SK-N-SH treated with all-trans-retinoic acid at 6 μM for 48 hours (cell line): ENCODE measurements at regions not wholly inside any gene's neighbourhood (a gene's known extent, or its start where the extent isn't known, plus 50 kb on each side); places are given as distances from the start of the nearest gene placed in this dataset.
"Not testable (repeated sequence)": the region's sequence is repeated elsewhere in the genome, so short reads cannot be mapped to it uniquely, and the experiment has no call there.

Experiments used
- ARNTL ChIP-seq: fragments of 450-650 bp; formaldehyde crosslinking; IDR thresholded peaks from 2 replicates; pipeline ENCODE4 v1.5.0; 2020; ENCODE audit warnings: low read depth, mild to moderate bottlenecking, moderate library complexity, borderline replicate concordance
- BACH2 ChIP-seq: fragments of 250-450 bp; sonication (Bioruptor Pico); IDR thresholded peaks from 2 replicates; pipeline ENCODE4 v1.9.0; 2021; ENCODE audit warnings: mild to moderate bottlenecking, borderline replicate concordance
- CSDC2 ChIP-seq: fragments of 250-450 bp; sonication (Bioruptor Pico); IDR thresholded peaks from 2 replicates; pipeline ENCODE4 v1.5.0; 2020; ENCODE audit warnings: mild to moderate bottlenecking, moderate library complexity
- GLIS3 ChIP-seq: fragments of 250-450 bp; sonication (Bioruptor Pico); IDR thresholded peaks from 2 replicates; pipeline ENCODE4 v1.5.0; 2020; ENCODE audit warnings: mild to moderate bottlenecking, moderate library complexity
- PATZ1 ChIP-seq: fragments of 250-450 bp; sonication (Bioruptor Pico); IDR thresholded peaks from 2 replicates; pipeline ENCODE4 v1.8.0; 2020; ENCODE audit warnings: mild to moderate bottlenecking, moderate library complexity, borderline replicate concordance
- RARB ChIP-seq: fragments of 250-450 bp; sonication (Bioruptor Pico); IDR thresholded peaks from 2 replicates; pipeline ENCODE4 v1.8.0; 2021; ENCODE audit warnings: mild to moderate bottlenecking, moderate library complexity
- ZC3H10 ChIP-seq: fragments of 250-450 bp; sonication (Bioruptor Pico); IDR thresholded peaks from 2 replicates; pipeline ENCODE4 v1.5.1; 2021; ENCODE audit warnings: mild to moderate bottlenecking, moderate library complexity
- ZFP3 ChIP-seq: fragments of 250-450 bp; sonication (Bioruptor Pico); IDR thresholded peaks from 2 replicates; pipeline ENCODE4 v1.5.0; 2020; ENCODE audit warnings: mild to moderate bottlenecking, moderate library complexity
- ZFP30 ChIP-seq: fragments of 450-650 bp; formaldehyde crosslinking; IDR thresholded peaks from 2 replicates; pipeline ENCODE4 v1.5.0; 2022; ENCODE audit warnings: mild to moderate bottlenecking, moderate library complexity
- ZNF565 ChIP-seq: fragments of 450-650 bp; formaldehyde crosslinking; conservative IDR thresholded peaks from 2 replicates; pipeline ENCODE4 v1.5.0; 2020; ENCODE audit warnings: low read depth, mild to moderate bottlenecking, moderate library complexity
- ZNF8 ChIP-seq: fragments of 450-650 bp; formaldehyde crosslinking; IDR thresholded peaks from 2 replicates; pipeline ENCODE4 v1.5.0; 2020; ENCODE audit warnings: mild to moderate bottlenecking, moderate library complexity
- TF ChIP-seq, protein P1 (sequence below): fragments of 250-450 bp; sonication (Bioruptor Pico); IDR thresholded peaks from 2 replicates; pipeline ENCODE4 v1.5.0; 2020; ENCODE audit warnings: mild to moderate bottlenecking, moderate library complexity

GRCh38 chr16:21520134-21521047 is 79.0 kb upstream of the METTL9 start:
- TF ChIP-seq ZC3H10, result 0 out of 2 replicates have a peak, but pooled peaks have one; percentile 28
- TF ChIP-seq, protein P1, sequence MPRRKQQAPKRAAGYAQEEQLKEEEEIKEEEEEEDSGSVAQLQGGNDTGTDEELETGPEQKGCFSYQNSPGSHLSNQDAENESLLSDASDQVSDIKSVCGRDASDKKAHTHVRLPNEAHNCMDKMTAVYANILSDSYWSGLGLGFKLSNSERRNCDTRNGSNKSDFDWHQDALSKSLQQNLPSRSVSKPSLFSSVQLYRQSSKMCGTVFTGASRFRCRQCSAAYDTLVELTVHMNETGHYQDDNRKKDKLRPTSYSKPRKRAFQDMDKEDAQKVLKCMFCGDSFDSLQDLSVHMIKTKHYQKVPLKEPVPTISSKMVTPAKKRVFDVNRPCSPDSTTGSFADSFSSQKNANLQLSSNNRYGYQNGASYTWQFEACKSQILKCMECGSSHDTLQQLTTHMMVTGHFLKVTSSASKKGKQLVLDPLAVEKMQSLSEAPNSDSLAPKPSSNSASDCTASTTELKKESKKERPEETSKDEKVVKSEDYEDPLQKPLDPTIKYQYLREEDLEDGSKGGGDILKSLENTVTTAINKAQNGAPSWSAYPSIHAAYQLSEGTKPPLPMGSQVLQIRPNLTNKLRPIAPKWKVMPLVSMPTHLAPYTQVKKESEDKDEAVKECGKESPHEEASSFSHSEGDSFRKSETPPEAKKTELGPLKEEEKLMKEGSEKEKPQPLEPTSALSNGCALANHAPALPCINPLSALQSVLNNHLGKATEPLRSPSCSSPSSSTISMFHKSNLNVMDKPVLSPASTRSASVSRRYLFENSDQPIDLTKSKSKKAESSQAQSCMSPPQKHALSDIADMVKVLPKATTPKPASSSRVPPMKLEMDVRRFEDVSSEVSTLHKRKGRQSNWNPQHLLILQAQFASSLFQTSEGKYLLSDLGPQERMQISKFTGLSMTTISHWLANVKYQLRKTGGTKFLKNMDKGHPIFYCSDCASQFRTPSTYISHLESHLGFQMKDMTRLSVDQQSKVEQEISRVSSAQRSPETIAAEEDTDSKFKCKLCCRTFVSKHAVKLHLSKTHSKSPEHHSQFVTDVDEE, result not testable (repeated sequence)
- TF ChIP-seq BACH2 (CRISPR knock-in tag); ZNF565; PATZ1 (CRISPR knock-in tag); RARB (CRISPR knock-in tag); ZNF8; GLIS3 (CRISPR knock-in tag): not testable (repeated sequence)
- peak; percentile 23; the same call in 1 of the 2 replicates for TF ChIP-seq ZFP30
- TF ChIP-seq ZFP3 (CRISPR knock-in tag), result peak; percentile 71
- TF ChIP-seq CSDC2 (CRISPR knock-in tag), result peak; percentile 92; the same call in 1 of the 2 replicates
- peak; percentile 77; the same call in 1 of the 2 replicates for TF ChIP-seq ARNTL (CRISPR knock-in tag)
